Keratinocyte (primary cell): ENCODE measurements at regions not wholly inside any gene's neighbourhood (a gene's known extent, or its start where the extent isn't known, plus 50 kb on each side); places are given as distances from the start of the nearest gene placed in this dataset.

Experiments
- CTCF ChIP-seq, 3 experiments: IDR thresholded peaks in 1 of 3; conservative IDR thresholded peaks in 1 of 3; optimal IDR thresholded peaks in 1 of 3; 2 replicates in 2 of 3; 3 replicates in 1 of 3; pipeline versions ENCODE3 to v1.5.1; 2011; ENCODE audit warnings: low read length in 3 of 3, mild to moderate bottlenecking in 3 of 3, moderate library complexity in 2 of 3, control low read depth in 1 of 3, inconsistent platforms in 1 of 3; ENCODE audit not compliant: insufficient read depth in 2 of 3; ENCODE audit errors: extremely low read depth in 1 of 3
- EZH2 ChIP-seq: IDR thresholded peaks from one replicate; pipeline ENCODE4 v1.6.1; 2012; ENCODE audit warnings: inconsistent platforms, mild to moderate bottlenecking, low read length, moderate library complexity

GRCh38 chr20:39904476-39905112, 784.4 kb downstream of the MAFB start:
- no peak for TF ChIP-seq CTCF (optimal IDR thresholded peaks at IDR 0.05 in 1 of 3, IDR thresholded peaks at IDR 0.05 in 1 of 3, conservative IDR thresholded peaks at IDR 0.05 in 1 of 3; ENCODE audit: extremely low read depth in 1 of 3, insufficient read depth in 2 of 3, low read length in 3 of 3)
- TF ChIP-seq EZH2 = no peak
